Stimulated activated CD4-positive, alpha-beta T cell treated with anti-CD3 and anti-CD28 coated beads, Interleukin-15, amount 100 ng/mL, for 48 hours (primary cell): ENCODE measurements at regions not wholly inside any gene's neighbourhood (a gene's known extent, or its start where the extent isn't known, plus 50 kb on each side); places are given as distances from the start of the nearest gene placed in this dataset.
"Not testable (repeated sequence)": the region's sequence is repeated elsewhere in the genome, so short reads cannot be mapped to it uniquely, and the experiment has no call there.

Experiments used
- DNase-seq, 2 donors: peaks; one replicate each; pipeline ENCODE4 v3.0.0-alpha.2; 2020; ENCODE audit warnings: low read depth in 2 of 2

GRCh38 chr16:72596373-72596772 lies 424.4 kb upstream of the PMFBP1 start:
- DNase-seq, result no peak

GRCh38 chr16:72590151-72590937 lies 418.4 kb upstream of the PMFBP1 start:
- no peak for DNase-seq

GRCh38 chr16:72588551-72588950 lies 416.6 kb upstream of the PMFBP1 start:
- no peak for DNase-seq

GRCh38 chr16:72578061-72578460 lies 406.1 kb upstream of the PMFBP1 start:
- not testable (repeated sequence) for DNase-seq

- DNase-seq, result no peak
Measured at GRCh38 chr16:72576189-72576588, 404.2 kb upstream of the PMFBP1 start.

GRCh38 chr16:72569677-72570076 lies 397.7 kb upstream of the PMFBP1 start:
- DNase-seq, result no peak

- DNase-seq, result no peak
Measured at GRCh38 chr16:72568502-72568901, 396.5 kb upstream of the PMFBP1 start.

GRCh38 chr16:72566174-72566573 lies 394.2 kb upstream of the PMFBP1 start:
- no peak for DNase-seq

- no peak for DNase-seq
Measured at GRCh38 chr16:72565106-72565505, 393.2 kb upstream of the PMFBP1 start.

GRCh38 chr16:72560617-72561016 lies 388.7 kb upstream of the PMFBP1 start:
- no peak for DNase-seq

- no peak for DNase-seq
Measured at GRCh38 chr16:72558501-72558900, 386.5 kb upstream of the PMFBP1 start.

GRCh38 chr16:72554935-72555334 lies 383.0 kb upstream of the PMFBP1 start:
- DNase-seq, result no peak

- no peak for DNase-seq
Measured at GRCh38 chr16:72552654-72553053, 380.7 kb upstream of the PMFBP1 start.

- no peak for DNase-seq
Measured at GRCh38 chr16:72551649-72552048, 379.7 kb upstream of the PMFBP1 start.

GRCh38 chr16:72549878-72550277 lies 377.9 kb upstream of the PMFBP1 start:
- DNase-seq, result no peak

GRCh38 chr16:72542102-72542501 lies 370.1 kb upstream of the PMFBP1 start:
- DNase-seq, result no peak

GRCh38 chr16:72537664-72538063 lies 365.7 kb upstream of the PMFBP1 start:
- no peak for DNase-seq

- DNase-seq, result no peak
Measured at GRCh38 chr16:72536723-72537435, 364.9 kb upstream of the PMFBP1 start.

- DNase-seq, result no peak
Measured at GRCh38 chr16:72532906-72533410, 361.0 kb upstream of the PMFBP1 start.

GRCh38 chr16:72530434-72530833 lies 358.5 kb upstream of the PMFBP1 start:
- no peak for DNase-seq

- no peak for DNase-seq
Measured at GRCh38 chr16:72523087-72523486, 351.1 kb upstream of the PMFBP1 start.

- no peak for DNase-seq
Measured at GRCh38 chr16:72517154-72517553, 345.2 kb upstream of the PMFBP1 start.

GRCh38 chr16:72511171-72511570 lies 339.2 kb upstream of the PMFBP1 start:
- DNase-seq, result no peak
